LNCaP clone FGC (cell line): ENCODE measurements at regions not wholly inside any gene's neighbourhood (a gene's known extent, or its start where the extent isn't known, plus 50 kb on each side); places are given as distances from the start of the nearest gene placed in this dataset.

Experiments used
- DNase-seq: peaks from one replicate; pipeline ENCODE4 v3.0.0-alpha.2; 2011; ENCODE audit warnings: low read depth
- H3K4me3 ChIP-seq: 2 replicates; pipeline ENCODE4 v1.5.1; 2011; ENCODE audit warnings: mild to moderate bottlenecking, low read depth, low read length, control low read depth
- CTCF ChIP-seq: IDR thresholded peaks from 2 replicates; pipeline ENCODE4 v1.5.1; 2012; ENCODE audit warnings: mild to moderate bottlenecking; ENCODE audit not compliant: control insufficient read depth, insufficient read depth; ENCODE audit errors: extremely low read depth

GRCh38 chr15:62218841-62219240, 53.8 kb upstream of the C2CD4B start:
- no peak for DNase-seq
- no peak for TF ChIP-seq CTCF
- no peak overlapping the region for H3K4me3 ChIP-seq

GRCh38 chr15:62219799-62220198, 54.7 kb upstream of the C2CD4B start:
- TF ChIP-seq CTCF, result no peak
- DNase-seq, result no peak
- H3K4me3 ChIP-seq, result no peak overlapping the region

- no peak for TF ChIP-seq CTCF
- H3K4me3 ChIP-seq, result no peak overlapping the region
- DNase-seq, result no peak
Observed at GRCh38 chr15:62223020-62223419, 57.9 kb upstream of the C2CD4B start.

GRCh38 chr15:62228604-62229003, 63.5 kb upstream of the C2CD4B start:
- no peak for TF ChIP-seq CTCF
- no peak overlapping the region for H3K4me3 ChIP-seq
- no peak for DNase-seq

- no peak overlapping the region for H3K4me3 ChIP-seq
- no peak for DNase-seq
- TF ChIP-seq CTCF, result no peak
Observed at GRCh38 chr15:62231856-62232255, 66.8 kb upstream of the C2CD4B start.

GRCh38 chr15:62240121-62241096, 75.3 kb upstream of the C2CD4B start:
- no peak for DNase-seq
- no peak overlapping the region for H3K4me3 ChIP-seq
- TF ChIP-seq CTCF, result no peak

- DNase-seq, result no peak
Observed at GRCh38 chr15:62241135-62241770, 76.2 kb upstream of the C2CD4B start.

More at GRCh38 chr15:62241135-62241770, 76.2 kb upstream of the C2CD4B start:
- peak; percentile 37; the same call in 1 of the 2 replicates for TF ChIP-seq CTCF
- H3K4me3 ChIP-seq, result no peak overlapping the region
